Esophagus squamous epithelium (tissue), 5 donors: ENCODE measurements at regions not wholly inside any gene's neighbourhood (a gene's known extent, or its start where the extent isn't known, plus 50 kb on each side); places are given as distances from the start of the nearest gene placed in this dataset.

Experiments used
- DNase-seq: peaks from one replicate; lab custom pipeline; 2025; lab: John Stamatoyannopoulos, UW
- H3K27ac ChIP-seq, 4 donors: fragments of 200-600 bp; sonication (generic); one replicate each; pipeline ENCODE4 v1.5.1; 2016 to 2019; ENCODE audit warnings: mild to moderate bottlenecking in 1 of 4
- H3K27me3 ChIP-seq, 4 donors: fragments of 200-600 bp; sonication (generic); 1 replicate in 3 of 4; 2 replicates in 1 of 4; pipeline versions ENCODE4 v1.5.1 to v1.6.0; 2017 to 2021; ENCODE audit warnings: antibody characterized with exemption in 1 of 4
- H3K36me3 ChIP-seq, 3 donors: fragments of 200-600 bp; sonication (generic); one replicate each; pipeline ENCODE4 v1.5.1; 2016 to 2019
- H3K4me1 ChIP-seq, 3 donors: fragments of 200-600 bp; sonication (generic); one replicate each; pipeline ENCODE4 v1.5.1; 2017 to 2019
- H3K4me3 ChIP-seq, 4 donors: fragments of 200-600 bp; sonication (generic); 1 replicate in 3 of 4; 2 replicates in 1 of 4; pipeline ENCODE4 v1.5.1; 2016 to 2019; ENCODE audit warnings: mild to moderate bottlenecking in 2 of 4, moderate library complexity in 1 of 4
- H3K9me3 ChIP-seq, 3 donors: fragments of 200-600 bp; sonication (generic); one replicate each; pipeline ENCODE4 v1.5.1; 2016 to 2019
- POLR2A ChIP-seq, 4 donors: fragments of 450-650 bp; IDR thresholded peaks; one replicate each; pipeline ENCODE4 v1.6.1; 2017; ENCODE audit warnings: antibody characterized with exemption in 4 of 4, mild to moderate bottlenecking in 4 of 4, moderate library complexity in 3 of 4
- WGBS, 2 donors: methylation state at CpG; one replicate each; pipeline ENCODE4 v1.1.5; 2018; 5-methylcytosine and 5-hydroxymethylcytosine counted together
- intact Hi-C: fragments of 100-400 bp; cut with DNase I; formaldehyde crosslinking; loops from one replicate; pipeline ENCODE4 v1.15.0; 2022
- TF ChIP-seq, protein P1 (sequence below), 6 experiments: fragments of 450-650 bp in 4 of 6; fragments of 200-600 bp in 2 of 6; sonication (generic) in 2 of 6; IDR thresholded peaks; one replicate each; pipeline ENCODE4 v1.5.1; 2016 to 2019; ENCODE audit warnings: antibody characterized with exemption in 6 of 6, mild to moderate bottlenecking in 4 of 6, moderate library complexity in 4 of 6
- donor health status: DM: yes; HTN: yes; CAD: no.

- no peaks in the 10 kb centered on the region for H3K9me3 ChIP-seq
- H3K27ac ChIP-seq, result no peak overlapping the region
- intact Hi-C loops, result no loop called here
- peaks cover 0 to 11% (median 0%) of the 10 kb centered on the region in 4 donors for H3K27me3 ChIP-seq
- TF ChIP-seq, protein P1, sequence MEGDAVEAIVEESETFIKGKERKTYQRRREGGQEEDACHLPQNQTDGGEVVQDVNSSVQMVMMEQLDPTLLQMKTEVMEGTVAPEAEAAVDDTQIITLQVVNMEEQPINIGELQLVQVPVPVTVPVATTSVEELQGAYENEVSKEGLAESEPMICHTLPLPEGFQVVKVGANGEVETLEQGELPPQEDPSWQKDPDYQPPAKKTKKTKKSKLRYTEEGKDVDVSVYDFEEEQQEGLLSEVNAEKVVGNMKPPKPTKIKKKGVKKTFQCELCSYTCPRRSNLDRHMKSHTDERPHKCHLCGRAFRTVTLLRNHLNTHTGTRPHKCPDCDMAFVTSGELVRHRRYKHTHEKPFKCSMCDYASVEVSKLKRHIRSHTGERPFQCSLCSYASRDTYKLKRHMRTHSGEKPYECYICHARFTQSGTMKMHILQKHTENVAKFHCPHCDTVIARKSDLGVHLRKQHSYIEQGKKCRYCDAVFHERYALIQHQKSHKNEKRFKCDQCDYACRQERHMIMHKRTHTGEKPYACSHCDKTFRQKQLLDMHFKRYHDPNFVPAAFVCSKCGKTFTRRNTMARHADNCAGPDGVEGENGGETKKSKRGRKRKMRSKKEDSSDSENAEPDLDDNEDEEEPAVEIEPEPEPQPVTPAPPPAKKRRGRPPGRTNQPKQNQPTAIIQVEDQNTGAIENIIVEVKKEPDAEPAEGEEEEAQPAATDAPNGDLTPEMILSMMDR (IDR thresholded peaks at IDR 0.05), result no peak
- TF ChIP-seq POLR2A (IDR thresholded peaks at IDR 0.05), result no peak
- H3K36me3 ChIP-seq, result no peaks in the 10 kb centered on the region
- no peak for DNase-seq
- H3K4me1 ChIP-seq, result no peaks in the 10 kb centered on the region
- no peak overlapping the region for H3K4me3 ChIP-seq
- 75 to 77% methylated on average over 3 of the region's 3 CpGs for WGBS, 2 donors
Observed at GRCh38 chr17:56740481-56740880, 93.2 kb downstream of the C17orf67 start.
